Uterus (tissue), 3 donors: ENCODE measurements at regions not wholly inside any gene's neighbourhood (a gene's known extent, or its start where the extent isn't known, plus 50 kb on each side); places are given as distances from the start of the nearest gene placed in this dataset.

ENCODE experiments used
- DNase-seq, 2 donors: peaks; one replicate each; pipeline ENCODE4 v3.0.0-alpha.2; 2019 to 2020
- H3K27ac ChIP-seq, 2 donors: fragments of 200-600 bp; sonication (generic); 1 replicate in 1 of 2; 2 replicates in 1 of 2; pipeline ENCODE4 v1.5.1; 2016 to 2018
- H3K27me3 ChIP-seq, 2 donors: fragments of 200-600 bp; sonication (generic); one replicate each; pipeline ENCODE4 v1.5.1; 2018 to 2019; ENCODE audit warnings: control low read depth in 1 of 2
- H3K36me3 ChIP-seq, 2 donors: fragments of 200-600 bp; sonication (generic); one replicate each; pipeline ENCODE4 v1.5.1; 2019; ENCODE audit warnings: control low read depth in 1 of 2
- H3K4me1 ChIP-seq, 2 donors: fragments of 200-600 bp; sonication (generic); one replicate each; pipeline ENCODE4 v1.5.1; 2018 to 2019; ENCODE audit warnings: control low read depth in 1 of 2
- H3K4me3 ChIP-seq, 2 donors: fragments of 200-600 bp; sonication (generic); 1 replicate in 1 of 2; 2 replicates in 1 of 2; pipeline ENCODE4 v1.5.1; 2018 to 2019; ENCODE audit warnings: mild to moderate bottlenecking in 1 of 2
- H3K9me3 ChIP-seq, 2 donors: fragments of 200-600 bp; sonication (generic); one replicate each; pipeline ENCODE4 v1.5.1; 2019; ENCODE audit warnings: control low read depth in 1 of 2
- CTCF ChIP-seq, 4 experiments: fragments of 200-600 bp in 2 of 4; fragments of 450-650 bp in 2 of 4; sonication (generic) in 2 of 4; IDR thresholded peaks; one replicate each; pipeline ENCODE4 v1.5.1; 2016 to 2019; ENCODE audit warnings: antibody characterized with exemption in 4 of 4, mild to moderate bottlenecking in 2 of 4, moderate library complexity in 1 of 4
- POLR2A ChIP-seq, 2 donors: fragments of 450-650 bp; IDR thresholded peaks; one replicate each; pipeline ENCODE4 v1.6.1; 2016; ENCODE audit warnings: antibody characterized with exemption in 2 of 2, mild to moderate bottlenecking in 1 of 2, moderate library complexity in 1 of 2
- intact Hi-C: fragments of 100-400 bp; cut with DNase I; formaldehyde crosslinking; loops from one replicate; pipeline ENCODE4 v1.15.1; 2023; ENCODE audit warnings: low total_unique reads
- donor health status: DM: yes; HTN: yes; CAD: no.

- TF ChIP-seq POLR2A (IDR thresholded peaks at IDR 0.05): no peak
- TF ChIP-seq CTCF (IDR thresholded peaks at IDR 0.05): no peak
- Histone ChIP-seq H3K4me3 (no peak overlapping the region), H3K27ac (no peak overlapping the region), H3K9me3 (no peaks in the 10 kb centered on the region), H3K27me3 (no peaks in the 10 kb centered on the region), H3K36me3 (no peaks in the 10 kb centered on the region), H3K4me1 (no peaks in the 10 kb centered on the region)
- intact Hi-C loops: no loop called here
- no peak for DNase-seq
Measured at GRCh38 chr5:4375640-4376039, 764.5 kb upstream of the ADAMTS16 start.

- H3K4me1 ChIP-seq: no peaks in the 10 kb centered on the region
- no peak overlapping the region for H3K4me3 ChIP-seq
- intact Hi-C loops: no loop called here
- no peak overlapping the region for H3K27ac ChIP-seq
- no peak for DNase-seq
- H3K27me3 ChIP-seq: no peaks in the 10 kb centered on the region
- no peaks in the 10 kb centered on the region for H3K9me3 ChIP-seq
- H3K36me3 ChIP-seq: no peaks in the 10 kb centered on the region
- TF ChIP-seq CTCF (IDR thresholded peaks at IDR 0.05) (no peak), POLR2A (IDR thresholded peaks at IDR 0.05) (no peak)
Measured at GRCh38 chr5:4383102-4383501, 757.0 kb upstream of the ADAMTS16 start.

GRCh38 chr5:4383518-4384198 lies 756.5 kb upstream of the ADAMTS16 start:
- intact Hi-C loops: no loop called here
- Histone ChIP-seq H3K36me3 (no peaks in the 10 kb centered on the region), H3K4me3 (no peak overlapping the region), H3K9me3 (no peaks in the 10 kb centered on the region), H3K27ac (no peak overlapping the region), H3K4me1 (no peaks in the 10 kb centered on the region), H3K27me3 (no peaks in the 10 kb centered on the region)
- DNase-seq: no peak
- no peak for TF ChIP-seq POLR2A (IDR thresholded peaks at IDR 0.05)
- TF ChIP-seq CTCF (IDR thresholded peaks at IDR 0.05): no peak

GRCh38 chr5:4384649-4385048 lies 755.5 kb upstream of the ADAMTS16 start:
- no peaks in the 10 kb centered on the region for H3K36me3 ChIP-seq
- DNase-seq: no peak
- intact Hi-C loops: no loop called here
- no peak overlapping the region for H3K27ac ChIP-seq
- no peaks in the 10 kb centered on the region for H3K4me1 ChIP-seq
- no peaks in the 10 kb centered on the region for H3K27me3 ChIP-seq
- TF ChIP-seq CTCF (IDR thresholded peaks at IDR 0.05) (no peak), POLR2A (IDR thresholded peaks at IDR 0.05) (no peak)
- H3K9me3 ChIP-seq: no peaks in the 10 kb centered on the region
- H3K4me3 ChIP-seq: no peak overlapping the region

- H3K4me3 ChIP-seq: no peak overlapping the region
- H3K27ac ChIP-seq: no peak overlapping the region
- H3K9me3 ChIP-seq: no peaks in the 10 kb centered on the region
- no peaks in the 10 kb centered on the region for H3K36me3 ChIP-seq
- intact Hi-C loops: no loop called here
- H3K27me3 ChIP-seq: no peaks in the 10 kb centered on the region
- H3K4me1 ChIP-seq: no peaks in the 10 kb centered on the region
- TF ChIP-seq CTCF (IDR thresholded peaks at IDR 0.05): no peak
- no peak for TF ChIP-seq POLR2A (IDR thresholded peaks at IDR 0.05)
- no peak for DNase-seq
Measured at GRCh38 chr5:4386152-4386551, 754.0 kb upstream of the ADAMTS16 start.
